Subcutaneous abdominal adipose tissue (tissue), 5 donors: ENCODE measurements at regions not wholly inside any gene's neighbourhood (a gene's known extent, or its start where the extent isn't known, plus 50 kb on each side); places are given as distances from the start of the nearest gene placed in this dataset.

Experiments
- H3K27ac ChIP-seq: one replicate; pipeline ENCODE4 v1.7.0; 2013; ENCODE audit warnings: low read depth, mild to moderate bottlenecking, inconsistent platforms, low read length, moderate library complexity
- H3K27me3 ChIP-seq, 5 donors: one replicate each; pipeline ENCODE4 v1.7.0; 2013; ENCODE audit warnings: low read length in 5 of 5, inconsistent platforms in 1 of 5; ENCODE audit not compliant: control insufficient read depth in 5 of 5, insufficient read depth in 4 of 5
- H3K36me3 ChIP-seq, 5 donors: one replicate each; pipeline ENCODE4 v1.7.0; 2013; ENCODE audit warnings: low read length in 5 of 5; ENCODE audit not compliant: control insufficient read depth in 5 of 5, insufficient read depth in 5 of 5
- H3K4me1 ChIP-seq, 5 donors: one replicate each; pipeline ENCODE4 v1.7.0; 2013; ENCODE audit warnings: low read length in 5 of 5, mild to moderate bottlenecking in 3 of 5, moderate library complexity in 1 of 5; ENCODE audit not compliant: control insufficient read depth in 5 of 5, insufficient read depth in 5 of 5
- H3K4me3 ChIP-seq, 5 donors: one replicate each; pipeline ENCODE4 v1.7.0; 2013; ENCODE audit warnings: low read length in 5 of 5, low read depth in 1 of 5
- H3K9ac ChIP-seq, 5 donors: one replicate each; pipeline ENCODE4 v1.7.0; 2013; ENCODE audit warnings: low read length in 5 of 5, mild to moderate bottlenecking in 4 of 5, moderate library complexity in 3 of 5
- H3K9me3 ChIP-seq, 5 donors: one replicate each; pipeline ENCODE4 v1.7.0; 2013; ENCODE audit warnings: low read length in 5 of 5; ENCODE audit not compliant: control insufficient read depth in 5 of 5
- donor health status: healthy.
- donor health status: healthy.
- donor health status: healthy.
- donor health status: healthy.
- donor health status: healthy.

DNA sequence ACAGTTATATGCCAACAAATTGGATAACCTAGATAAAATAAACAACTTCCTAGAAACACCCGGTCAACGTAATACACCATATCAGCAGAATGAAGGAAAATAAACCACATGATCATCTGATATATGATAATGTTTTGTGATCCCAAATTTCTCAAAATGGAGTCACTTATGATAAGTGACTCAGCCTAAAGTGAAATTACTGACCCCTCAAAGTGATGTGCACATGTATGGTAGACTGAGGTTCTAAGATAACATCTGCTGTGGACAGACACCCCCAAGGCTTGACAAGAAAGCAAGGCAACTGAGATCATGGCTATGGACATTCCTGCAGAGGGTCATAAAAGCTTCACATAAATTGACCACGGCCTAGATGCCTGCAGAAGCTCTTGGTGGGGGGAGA lies 105.1 kb upstream of the DCN start:
- Histone ChIP-seq H3K4me3 (no peak overlapping the region), H3K36me3 (no peaks in the 10 kb centered on the region), H3K9me3 (no peaks in the 10 kb centered on the region), H3K27ac (no peak overlapping the region), H3K4me1 (no peaks in the 10 kb centered on the region), H3K9ac (no peak overlapping the region), H3K27me3 (no peaks in the 10 kb centered on the region)

DNA sequence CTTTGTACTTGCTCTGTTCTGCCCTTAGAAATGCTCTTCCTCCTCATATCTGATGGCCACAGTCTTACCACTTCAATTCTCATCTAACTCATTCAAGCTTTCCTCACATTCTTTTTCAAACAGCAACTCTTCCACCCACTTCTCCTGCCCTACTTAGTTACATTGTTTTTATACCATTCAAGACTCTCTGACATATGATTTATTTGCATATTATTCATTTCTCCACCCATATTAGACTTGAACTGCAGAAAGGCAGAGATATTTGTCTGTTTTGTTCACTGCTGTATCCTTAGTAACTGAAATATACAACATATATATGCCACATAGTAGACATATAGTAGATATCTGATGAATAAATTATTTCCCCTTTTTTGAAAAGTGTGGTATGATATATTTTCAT lies 95.5 kb upstream of the DCN start:
- no peak overlapping the region for H3K4me3 ChIP-seq
- H3K36me3 ChIP-seq = no peaks in the 10 kb centered on the region
- peaks cover 0 to 3% (median 0%) of the 10 kb centered on the region in 5 donors for H3K4me1 ChIP-seq
- H3K9ac ChIP-seq = no peak overlapping the region
- H3K27me3 ChIP-seq = no peaks in the 10 kb centered on the region
- no peaks in the 10 kb centered on the region for H3K9me3 ChIP-seq
- no peak overlapping the region for H3K27ac ChIP-seq

GRCh38 chr12:91276509-91276908 lies 93.9 kb upstream of the DCN start:
- H3K9me3 ChIP-seq = no peaks in the 10 kb centered on the region
- no peak overlapping the region for H3K9ac ChIP-seq
- no peak overlapping the region for H3K27ac ChIP-seq
- no peaks in the 10 kb centered on the region for H3K27me3 ChIP-seq
- peaks cover 0 to 3% (median 0%) of the 10 kb centered on the region in 5 donors for H3K4me1 ChIP-seq
- no peaks in the 10 kb centered on the region for H3K36me3 ChIP-seq
- no peak overlapping the region for H3K4me3 ChIP-seq

- no peak overlapping the region for H3K27ac ChIP-seq
- no peak overlapping the region for H3K4me3 ChIP-seq
- no peak overlapping the region for H3K9ac ChIP-seq
- H3K4me1 ChIP-seq = peaks cover 0 to 3% (median 0%) of the 10 kb centered on the region in 5 donors
- no peaks in the 10 kb centered on the region for H3K36me3 ChIP-seq
- H3K9me3 ChIP-seq = no peaks in the 10 kb centered on the region
- no peaks in the 10 kb centered on the region for H3K27me3 ChIP-seq
Observed at GRCh38 chr12:91275321-91275720, 92.7 kb upstream of the DCN start.

- Histone ChIP-seq H3K36me3 (no peaks in the 10 kb centered on the region), H3K4me1 (peaks cover 0 to 3% (median 0%) of the 10 kb centered on the region in 5 donors), H3K4me3 (no peak overlapping the region), H3K9me3 (no peaks in the 10 kb centered on the region), H3K27me3 (no peaks in the 10 kb centered on the region), H3K27ac (peak overlapping the region; percentile 9), H3K9ac (no peak overlapping the region)
Observed at GRCh38 chr12:91274916-91275315, 92.3 kb upstream of the DCN start.

- H3K4me3 ChIP-seq = no peak overlapping the region
- H3K4me1 ChIP-seq = peaks cover 0 to 3% (median 0%) of the 10 kb centered on the region in 5 donors
- no peaks in the 10 kb centered on the region for H3K9me3 ChIP-seq
- H3K27ac ChIP-seq = no peak overlapping the region
- no peaks in the 10 kb centered on the region for H3K36me3 ChIP-seq
- no peak overlapping the region for H3K9ac ChIP-seq
- no peaks in the 10 kb centered on the region for H3K27me3 ChIP-seq
Observed at GRCh38 chr12:91273560-91273959, 90.9 kb upstream of the DCN start.

GRCh38 chr12:91272461-91273063 lies 89.9 kb upstream of the DCN start:
- Histone ChIP-seq H3K9me3 (no peaks in the 10 kb centered on the region), H3K27me3 (no peaks in the 10 kb centered on the region), H3K4me3 (no peak overlapping the region), H3K27ac (no peak overlapping the region), H3K4me1 (peaks cover 0 to 3% (median 0%) of the 10 kb centered on the region in 5 donors), H3K36me3 (no peaks in the 10 kb centered on the region), H3K9ac (no peak overlapping the region)

DNA sequence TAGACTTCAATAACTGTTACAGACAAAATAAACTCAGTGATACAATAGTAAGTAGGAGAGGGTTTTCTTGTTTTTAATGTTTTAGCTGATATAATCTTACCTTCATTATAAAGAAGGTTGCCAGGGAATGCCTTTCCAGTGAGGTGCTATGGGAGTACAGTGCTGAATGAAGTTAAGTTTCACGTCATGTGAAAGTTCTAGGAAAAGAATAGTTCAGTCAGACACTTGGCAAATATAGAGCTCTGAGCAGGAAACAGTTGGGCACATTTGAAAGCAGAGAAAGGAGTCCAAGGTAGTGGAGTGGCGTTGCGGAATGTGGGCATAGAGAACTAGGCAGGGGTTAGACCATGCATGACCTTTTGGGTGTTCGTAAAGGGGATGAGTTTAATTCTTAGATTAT lies 88.6 kb upstream of the DCN start:
- no peaks in the 10 kb centered on the region for H3K9me3 ChIP-seq
- H3K36me3 ChIP-seq = no peaks in the 10 kb centered on the region
- no peak overlapping the region for H3K9ac ChIP-seq
- H3K27me3 ChIP-seq = no peaks in the 10 kb centered on the region
- H3K4me1 ChIP-seq = peaks cover 0 to 3% (median 0%) of the 10 kb centered on the region in 5 donors
- H3K4me3 ChIP-seq = no peak overlapping the region
- no peak overlapping the region for H3K27ac ChIP-seq

GRCh38 chr12:91267039-91267438 lies 84.4 kb upstream of the DCN start:
- H3K27me3 ChIP-seq = no peaks in the 10 kb centered on the region
- H3K4me1 ChIP-seq = no peaks in the 10 kb centered on the region
- H3K9ac ChIP-seq = no peak overlapping the region
- H3K27ac ChIP-seq = no peak overlapping the region
- H3K36me3 ChIP-seq = no peaks in the 10 kb centered on the region
- H3K9me3 ChIP-seq = no peaks in the 10 kb centered on the region
- H3K4me3 ChIP-seq = no peak overlapping the region

DNA sequence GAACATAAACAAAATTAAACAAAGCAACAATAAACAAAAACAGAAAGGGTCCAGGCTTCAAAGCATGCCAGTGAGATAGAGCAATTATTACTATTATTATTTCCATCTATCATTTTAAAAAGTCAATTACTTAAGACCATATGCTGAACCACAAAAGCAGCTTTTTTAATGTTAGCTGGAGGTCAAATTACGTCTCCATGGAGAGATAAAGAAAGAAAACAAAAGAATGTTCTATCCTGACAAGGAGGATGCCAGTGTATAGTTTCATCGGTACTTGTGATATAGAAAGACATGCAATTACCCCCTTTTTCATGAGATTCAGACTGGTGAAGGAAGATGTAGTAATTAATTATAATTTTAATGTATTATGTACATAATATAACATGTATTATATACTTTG lies 81.6 kb upstream of the DCN start:
- no peaks in the 10 kb centered on the region for H3K36me3 ChIP-seq
- H3K9ac ChIP-seq = no peak overlapping the region
- no peaks in the 10 kb centered on the region for H3K4me1 ChIP-seq
- H3K27me3 ChIP-seq = no peaks in the 10 kb centered on the region
- peaks cover 0 to 2% (median 0%) of the 10 kb centered on the region in 5 donors for H3K9me3 ChIP-seq
- H3K4me3 ChIP-seq = no peak overlapping the region
- H3K27ac ChIP-seq = no peak overlapping the region
